ENCODE measurements at regions not wholly inside any gene's neighbourhood (a gene's known extent, or its start where the extent isn't known, plus 50 kb on each side); places are given as distances from the start of the nearest gene placed in this dataset.
"Not testable (repeated sequence)": the region's sequence is repeated elsewhere in the genome, so short reads cannot be mapped to it uniquely, and the experiment has no call there.

- ATAC-seq (ENCODE audit: insufficient read depth, low FRiP score): no peak
These were observed 218.5 kb downstream of the TAF11L14 start for GRCh38 chr5:17852740-17853139.

GRCh38 chr5:17854901-17855300, 220.6 kb downstream of the TAF11L14 start:
- TF ChIP-seq CTCF (IDR thresholded peaks at IDR 0.05; ENCODE audit: control extremely low read depth, extremely low read depth): no peak
- no peak for ATAC-seq (ENCODE audit: insufficient read depth, low FRiP score)
- H3K4me1 ChIP-seq (ENCODE audit: control insufficient read depth in 5 of 5, insufficient read depth in 5 of 5, low read length in 5 of 5): no peaks in the 10 kb centered on the region
- H3K4me3 ChIP-seq: no peak overlapping the region
- no peaks in the 10 kb centered on the region for H3K9me3 ChIP-seq (ENCODE audit: control insufficient read depth in 4 of 4, insufficient read depth in 3 of 4, low read length in 3 of 4)
- H3K9ac ChIP-seq (ENCODE audit: insufficient read depth in 1 of 2, low read length in 2 of 2): no peak overlapping the region
- no peak overlapping the region for H3K27ac ChIP-seq (ENCODE audit: low read depth in 1 of 2, low read length in 1 of 2)
- DNase-seq: no peak
- H3K27me3 ChIP-seq (ENCODE audit: control insufficient read depth in 3 of 3, insufficient read depth in 3 of 3, low read length in 2 of 3): no peaks in the 10 kb centered on the region
- H3K36me3 ChIP-seq (ENCODE audit: control insufficient read depth in 4 of 4, insufficient read depth in 4 of 4, low read length in 4 of 4): no peaks in the 10 kb centered on the region

More at GRCh38 chr5:17852740-17853139, 218.5 kb downstream of the TAF11L14 start:
- H3K36me3 ChIP-seq (ENCODE audit: control insufficient read depth in 4 of 4, insufficient read depth in 4 of 4, low read length in 4 of 4): no peaks in the 10 kb centered on the region
- no peak for TF ChIP-seq CTCF (IDR thresholded peaks at IDR 0.05; ENCODE audit: control extremely low read depth, extremely low read depth)
- no peaks in the 10 kb centered on the region for H3K27me3 ChIP-seq (ENCODE audit: control insufficient read depth in 3 of 3, insufficient read depth in 3 of 3, low read length in 2 of 3)
- H3K27ac ChIP-seq (ENCODE audit: low read depth in 1 of 2, low read length in 1 of 2): no peak overlapping the region
- no peak for DNase-seq
- no peaks in the 10 kb centered on the region for H3K4me1 ChIP-seq (ENCODE audit: control insufficient read depth in 5 of 5, insufficient read depth in 5 of 5, low read length in 5 of 5)
- no peaks in the 10 kb centered on the region for H3K9me3 ChIP-seq (ENCODE audit: control insufficient read depth in 4 of 4, insufficient read depth in 3 of 4, low read length in 3 of 4)
- no peak overlapping the region for H3K9ac ChIP-seq (ENCODE audit: insufficient read depth in 1 of 2, low read length in 2 of 2)
- H3K4me3 ChIP-seq: no peak overlapping the region
- 78 to 83% methylated on average over 3 of the region's 3 CpGs for WGBS, 2 donors

GRCh38 chr5:17860660-17861315, 226.5 kb downstream of the TAF11L14 start:
- no peaks in the 10 kb centered on the region for H3K27me3 ChIP-seq (ENCODE audit: control insufficient read depth in 3 of 3, insufficient read depth in 3 of 3, low read length in 2 of 3)
- no peaks in the 10 kb centered on the region for H3K4me1 ChIP-seq (ENCODE audit: control insufficient read depth in 5 of 5, insufficient read depth in 5 of 5, low read length in 5 of 5)
- H3K9ac ChIP-seq (ENCODE audit: insufficient read depth in 1 of 2, low read length in 2 of 2): no peak overlapping the region
- WGBS, 2 donors: 75 to 90% methylated on average over 2 of the region's 2 CpGs
- H3K27ac ChIP-seq (ENCODE audit: low read depth in 1 of 2, low read length in 1 of 2): no peak overlapping the region
- no peak for DNase-seq
- no peak overlapping the region for H3K4me3 ChIP-seq
- no peaks in the 10 kb centered on the region for H3K36me3 ChIP-seq (ENCODE audit: control insufficient read depth in 4 of 4, insufficient read depth in 4 of 4, low read length in 4 of 4)
- H3K9me3 ChIP-seq (ENCODE audit: control insufficient read depth in 4 of 4, insufficient read depth in 3 of 4, low read length in 3 of 4): peaks cover 0 to 8% (median 0%) of the 10 kb centered on the region in 4 donors
- no peak for TF ChIP-seq CTCF (IDR thresholded peaks at IDR 0.05; ENCODE audit: control extremely low read depth, extremely low read depth)
- ATAC-seq (ENCODE audit: insufficient read depth, low FRiP score): peak; percentile 69

- not testable (repeated sequence) for DNase-seq; ATAC-seq (ENCODE audit: insufficient read depth, low FRiP score)
- 52 to 81% methylated on average over 2 of the region's 2 CpGs for WGBS, 2 donors
These were observed 230.6 kb downstream of the TAF11L14 start for GRCh38 chr5:17864903-17865302.

GRCh38 chr5:17865966-17866365, 231.7 kb downstream of the TAF11L14 start:
- WGBS, 2 donors: 74 to 86% methylated on average over 1 of the region's 1 CpG
- H3K27ac ChIP-seq (ENCODE audit: low read depth in 1 of 2, low read length in 1 of 2); H3K9ac ChIP-seq (ENCODE audit: insufficient read depth in 1 of 2, low read length in 2 of 2); H3K27me3 ChIP-seq (ENCODE audit: control insufficient read depth in 3 of 3, insufficient read depth in 3 of 3, low read length in 2 of 3); H3K9me3 ChIP-seq (ENCODE audit: control insufficient read depth in 4 of 4, insufficient read depth in 3 of 4, low read length in 3 of 4); ATAC-seq (ENCODE audit: insufficient read depth, low FRiP score); H3K4me3 ChIP-seq; DNase-seq; H3K36me3 ChIP-seq (ENCODE audit: control insufficient read depth in 4 of 4, insufficient read depth in 4 of 4, low read length in 4 of 4); H3K4me1 ChIP-seq (ENCODE audit: control insufficient read depth in 5 of 5, insufficient read depth in 5 of 5, low read length in 5 of 5): not testable (repeated sequence)

More at GRCh38 chr5:17864903-17865302, 230.6 kb downstream of the TAF11L14 start:
- not testable (repeated sequence) for H3K4me1 ChIP-seq (ENCODE audit: control insufficient read depth in 5 of 5, insufficient read depth in 5 of 5, low read length in 5 of 5); H3K4me3 ChIP-seq; H3K9me3 ChIP-seq (ENCODE audit: control insufficient read depth in 4 of 4, insufficient read depth in 3 of 4, low read length in 3 of 4); H3K27ac ChIP-seq (ENCODE audit: low read depth in 1 of 2, low read length in 1 of 2); H3K9ac ChIP-seq (ENCODE audit: insufficient read depth in 1 of 2, low read length in 2 of 2); H3K27me3 ChIP-seq (ENCODE audit: control insufficient read depth in 3 of 3, insufficient read depth in 3 of 3, low read length in 2 of 3); H3K36me3 ChIP-seq (ENCODE audit: control insufficient read depth in 4 of 4, insufficient read depth in 4 of 4, low read length in 4 of 4)
